SKM-1 (cell line): ENCODE measurements at regions not wholly inside any gene's neighbourhood (a gene's known extent, or its start where the extent isn't known, plus 50 kb on each side); places are given as distances from the start of the nearest gene placed in this dataset.

ENCODE experiments used
- DNase-seq: peaks from one replicate; lab custom pipeline; 2025; ENCODE audit not compliant: unreplicated experiment; lab: John Stamatoyannopoulos, UW

- DNase-seq, result no peak
Observed at GRCh38 chr13:21998279-21998990, 327.6 kb downstream of the FGF9 start.

- DNase-seq, result no peak
Observed at GRCh38 chr13:21999666-22000065, 328.8 kb downstream of the FGF9 start.

DNA sequence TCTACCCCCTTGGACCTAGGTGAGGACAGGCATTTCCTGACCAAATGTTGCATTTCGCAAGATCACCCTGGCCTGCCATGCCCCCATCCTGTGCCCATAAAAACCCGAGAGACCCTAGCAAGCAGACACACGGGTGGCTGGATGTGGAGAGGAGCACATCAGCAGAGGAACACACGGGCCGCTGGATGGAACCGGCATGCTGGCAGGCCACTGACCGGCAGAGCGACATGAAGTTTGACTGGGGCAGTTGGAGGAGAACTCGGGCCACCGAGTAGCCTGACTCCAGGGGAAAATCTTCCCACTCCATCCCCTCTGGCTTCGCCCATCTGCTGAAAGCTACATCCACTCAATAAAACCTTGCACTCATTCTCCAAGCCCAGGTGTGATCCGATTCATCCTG is 329.3 kb downstream of the FGF9 start:
- no peak for DNase-seq

DNA sequence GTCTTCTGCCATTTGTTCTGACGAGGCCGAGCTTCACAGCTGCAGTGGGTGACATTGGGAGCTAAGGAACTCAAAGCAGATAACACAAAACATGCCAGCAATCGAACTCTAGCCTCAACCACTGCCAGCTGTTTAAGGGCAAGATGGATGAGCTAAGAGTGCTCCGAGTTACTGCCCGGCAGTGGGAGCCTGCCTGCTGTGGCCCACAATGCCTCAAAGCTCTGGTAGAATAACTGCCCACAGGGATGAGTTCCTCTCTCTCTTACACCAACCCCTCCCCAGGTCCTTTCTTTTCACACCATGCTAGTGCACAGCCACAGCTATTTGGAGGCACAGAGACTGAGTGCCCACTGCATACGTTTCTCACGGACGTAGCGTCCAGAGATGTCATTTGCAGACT is 330.5 kb downstream of the FGF9 start:
- DNase-seq, result no peak

- no peak for DNase-seq
Observed at GRCh38 chr13:22002893-22003292, 332.0 kb downstream of the FGF9 start.

- DNase-seq, result peak; percentile 91
Observed at GRCh38 chr13:22009500-22009899, 338.6 kb downstream of the FGF9 start.

GRCh38 chr13:22009937-22010336 is 339.1 kb downstream of the FGF9 start:
- DNase-seq, result no peak

- no peak for DNase-seq
Observed at GRCh38 chr13:22012686-22013085, 341.8 kb downstream of the FGF9 start.

DNA sequence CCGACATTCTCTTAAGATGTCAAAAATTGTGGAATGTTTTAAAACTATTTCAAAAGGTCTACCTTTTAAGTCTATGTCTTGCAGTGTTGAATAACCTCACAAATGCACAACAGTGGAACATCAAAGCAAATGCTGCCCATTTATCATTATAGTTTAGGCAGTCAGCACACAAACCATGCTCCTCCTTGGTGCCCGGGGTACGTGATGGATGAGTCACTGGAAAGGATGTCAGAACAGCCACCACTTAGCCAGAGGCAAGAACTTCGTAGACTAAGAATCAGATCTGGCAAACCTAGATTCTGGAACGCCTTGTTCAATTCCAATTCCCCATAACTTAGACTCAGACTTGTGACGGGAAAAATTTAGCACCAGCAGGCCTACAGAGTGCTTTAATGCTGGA is 343.6 kb downstream of the FGF9 start:
- no peak for DNase-seq

DNA sequence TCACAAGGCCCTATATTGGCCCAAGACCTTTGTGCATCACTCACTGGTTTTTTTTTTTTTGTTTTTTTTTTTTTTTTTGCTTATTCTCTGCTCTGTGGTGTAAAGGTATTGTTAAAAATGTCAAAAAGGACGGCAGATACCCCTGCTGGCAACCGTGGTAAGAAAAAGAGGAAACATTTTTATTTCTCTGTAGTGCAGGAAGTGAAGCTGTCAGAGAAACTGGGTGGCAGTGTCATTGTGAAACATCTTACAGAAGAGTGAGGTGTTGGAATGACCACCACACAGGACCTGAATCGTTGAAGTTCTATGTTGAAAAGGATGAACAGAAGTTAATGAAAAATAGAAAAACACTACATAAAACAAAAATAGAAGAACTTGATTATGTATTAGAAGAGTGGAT is 346.4 kb downstream of the FGF9 start:
- DNase-seq, result peak; percentile 81

DNA sequence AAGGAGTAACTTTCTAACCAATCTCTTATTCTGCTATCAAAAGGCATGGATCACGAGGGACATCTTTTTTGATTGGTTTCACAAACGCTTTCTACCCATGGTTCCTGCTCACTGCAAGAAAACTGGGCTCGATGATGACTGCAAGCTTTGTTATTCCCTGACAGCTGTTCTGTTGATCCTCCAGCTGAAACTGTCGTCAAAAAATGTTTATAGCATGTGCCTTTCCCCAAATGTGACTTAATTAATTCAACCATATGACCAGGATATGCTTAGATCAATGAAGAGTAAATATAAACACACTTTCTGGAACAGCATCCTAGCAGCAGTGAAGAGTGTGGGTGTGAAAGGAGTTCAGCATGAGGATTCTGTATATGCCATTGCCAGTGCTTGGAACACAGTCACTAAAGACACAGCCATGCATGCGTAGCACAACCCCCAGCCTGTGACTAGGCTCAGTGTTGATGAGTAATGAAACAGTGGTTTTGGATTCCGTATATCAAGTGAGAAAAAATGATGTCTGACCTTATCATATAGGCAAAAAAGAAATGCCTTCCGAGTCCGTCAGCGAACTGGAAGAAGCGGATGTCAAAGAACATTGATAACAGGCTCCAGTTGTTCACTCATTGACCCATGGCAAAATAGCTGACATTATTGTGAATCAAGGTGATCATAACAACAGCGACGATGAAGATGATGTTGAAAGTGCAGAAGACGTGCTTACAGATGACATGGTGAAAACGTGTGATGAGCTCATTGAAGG is 347.4 kb downstream of the FGF9 start:
- DNase-seq, result no peak

GRCh38 chr13:22018836-22019210 is 347.9 kb downstream of the FGF9 start:
- no peak for DNase-seq

- no peak for DNase-seq
Observed at GRCh38 chr13:22024381-22024994, 353.6 kb downstream of the FGF9 start.

GRCh38 chr13:22027566-22027965 is 356.7 kb downstream of the FGF9 start:
- DNase-seq, result no peak

GRCh38 chr13:22028831-22029230 is 358.0 kb downstream of the FGF9 start:
- no peak for DNase-seq

DNA sequence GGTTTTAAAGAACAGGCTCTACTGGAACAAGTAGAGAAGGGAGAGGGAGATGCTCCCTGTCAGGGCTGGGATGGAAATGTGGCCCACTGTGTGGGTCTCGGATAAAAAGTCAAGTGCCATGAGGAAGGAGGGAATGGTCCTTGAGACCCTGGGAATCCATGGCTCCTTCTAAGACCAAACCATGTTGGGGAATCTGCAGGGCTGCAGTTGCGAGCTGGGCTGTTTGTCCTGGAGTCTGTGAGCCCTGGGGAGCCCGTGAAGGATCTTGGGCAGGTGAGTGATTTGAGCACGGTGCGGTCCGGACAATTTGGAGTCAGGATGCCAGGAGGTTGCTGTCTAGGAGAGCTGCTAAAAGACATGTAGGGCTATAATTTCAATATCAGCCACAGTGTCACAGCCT is 359.4 kb downstream of the FGF9 start:
- no peak for DNase-seq

DNA sequence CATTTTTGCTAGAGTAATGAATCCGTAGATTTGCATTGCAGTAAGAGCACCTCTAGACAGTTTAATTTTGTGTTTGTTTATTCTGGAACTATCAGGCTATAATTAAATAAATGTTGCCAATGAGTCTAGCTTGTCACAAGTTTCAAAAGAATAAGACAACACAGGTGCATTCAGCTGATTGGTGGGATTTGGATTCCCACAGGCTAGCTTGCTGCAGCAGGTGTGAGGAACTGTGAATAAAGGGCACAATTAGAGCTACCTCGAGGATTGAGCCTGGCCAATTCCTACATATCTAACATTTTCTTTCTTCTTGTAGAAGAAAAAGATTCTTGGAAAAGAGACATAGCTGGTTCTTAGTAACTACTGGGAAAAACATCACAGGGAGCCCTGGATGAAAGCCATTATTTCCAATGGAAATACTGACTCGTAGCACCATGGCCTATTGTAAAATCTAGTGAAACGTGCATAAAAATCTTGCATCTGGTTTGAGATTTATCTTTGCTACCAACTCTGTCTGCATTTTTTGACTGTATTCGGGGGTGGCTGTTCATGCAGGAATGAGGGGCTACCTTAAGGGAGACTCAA is 360.9 kb downstream of the FGF9 start:
- DNase-seq, result no peak

- DNase-seq, result no peak
Observed at GRCh38 chr13:22032905-22033304, 362.0 kb downstream of the FGF9 start.

GRCh38 chr13:22039961-22040360 is 369.1 kb downstream of the FGF9 start:
- no peak for DNase-seq

- DNase-seq, result peak; percentile 42
Observed at GRCh38 chr13:22040810-22041364, 370.0 kb downstream of the FGF9 start.

GRCh38 chr13:22041741-22042140 is 370.9 kb downstream of the FGF9 start:
- no peak for DNase-seq
